Skeletal muscle tissue (tissue), 3 donors: ENCODE measurements at regions not wholly inside any gene's neighbourhood (a gene's known extent, or its start where the extent isn't known, plus 50 kb on each side); places are given as distances from the start of the nearest gene placed in this dataset.

ENCODE experiments used
- H3K27ac ChIP-seq: one replicate; pipeline ENCODE4 v1.7.0; 2013; ENCODE audit warnings: mild to moderate bottlenecking, low read depth, low read length, inconsistent platforms
- H3K27me3 ChIP-seq, 3 donors: one replicate each; pipeline ENCODE4 v1.7.0; 2013; ENCODE audit warnings: low read length in 3 of 3; ENCODE audit not compliant: control insufficient read depth in 3 of 3, insufficient read depth in 3 of 3
- H3K36me3 ChIP-seq, 3 donors: one replicate each; pipeline ENCODE4 v1.7.0; 2013; ENCODE audit warnings: low read length in 3 of 3; ENCODE audit not compliant: control insufficient read depth in 3 of 3, insufficient read depth in 3 of 3
- H3K4me1 ChIP-seq, 3 donors: one replicate each; pipeline ENCODE4 v1.7.0; 2013; ENCODE audit warnings: low read length in 3 of 3, mild to moderate bottlenecking in 3 of 3; ENCODE audit not compliant: control insufficient read depth in 3 of 3, insufficient read depth in 3 of 3
- H3K4me3 ChIP-seq, 3 donors: one replicate each; pipeline ENCODE4 v1.7.0; 2013; ENCODE audit warnings: low read length in 3 of 3
- H3K9ac ChIP-seq, 3 donors: one replicate each; pipeline ENCODE4 v1.7.0; 2013; ENCODE audit warnings: low read length in 3 of 3, mild to moderate bottlenecking in 3 of 3, moderate library complexity in 2 of 3, low read depth in 1 of 3
- H3K9me3 ChIP-seq, 3 donors: one replicate each; pipeline ENCODE4 v1.7.0; 2013; ENCODE audit warnings: low read length in 3 of 3; ENCODE audit not compliant: control insufficient read depth in 3 of 3
- donor health status: Osteomylitis.

GRCh38 chr6:103629613-103630012, 1230.1 kb downstream of the HACE1 start:
- H3K4me1 ChIP-seq, result no peaks in the 10 kb centered on the region

GRCh38 chr6:103617642-103618041, 1242.1 kb downstream of the HACE1 start:
- Histone ChIP-seq H3K4me1 (no peaks in the 10 kb centered on the region), H3K9me3 (peaks cover 0 to 2% (median 0%) of the 10 kb centered on the region in 3 donors), H3K27ac (no peak overlapping the region), H3K27me3 (no peaks in the 10 kb centered on the region), H3K4me3 (no peak overlapping the region), H3K36me3 (no peaks in the 10 kb centered on the region), H3K9ac (no peak overlapping the region)

More at GRCh38 chr6:103629613-103630012, 1230.1 kb downstream of the HACE1 start:
- H3K27me3 ChIP-seq, result no peaks in the 10 kb centered on the region
- no peak overlapping the region for H3K4me3 ChIP-seq
- no peaks in the 10 kb centered on the region for H3K36me3 ChIP-seq
- H3K9me3 ChIP-seq, result no peaks in the 10 kb centered on the region
- H3K27ac ChIP-seq, result no peak overlapping the region
- H3K9ac ChIP-seq, result no peak overlapping the region

GRCh38 chr6:103587722-103588121, 1272.0 kb downstream of the HACE1 start:
- Histone ChIP-seq H3K9ac (no peak overlapping the region), H3K4me3 (no peak overlapping the region), H3K4me1 (no peaks in the 10 kb centered on the region), H3K9me3 (no peaks in the 10 kb centered on the region), H3K27ac (no peak overlapping the region), H3K27me3 (no peaks in the 10 kb centered on the region), H3K36me3 (no peaks in the 10 kb centered on the region)

GRCh38 chr6:103578115-103578514, 1281.6 kb downstream of the HACE1 start:
- Histone ChIP-seq H3K27me3 (no peaks in the 10 kb centered on the region), H3K9me3 (no peaks in the 10 kb centered on the region), H3K4me3 (no peak overlapping the region), H3K9ac (no peak overlapping the region), H3K27ac (no peak overlapping the region), H3K36me3 (no peaks in the 10 kb centered on the region), H3K4me1 (no peaks in the 10 kb centered on the region)

- H3K4me3 ChIP-seq, result no peak overlapping the region
- H3K36me3 ChIP-seq, result no peaks in the 10 kb centered on the region
- no peak overlapping the region for H3K9ac ChIP-seq
- H3K4me1 ChIP-seq, result no peaks in the 10 kb centered on the region
- no peaks in the 10 kb centered on the region for H3K9me3 ChIP-seq
- H3K27me3 ChIP-seq, result no peaks in the 10 kb centered on the region
- H3K27ac ChIP-seq, result no peak overlapping the region
Observed at GRCh38 chr6:103570431-103570830, 1289.3 kb downstream of the HACE1 start.

- H3K27me3 ChIP-seq, result no peaks in the 10 kb centered on the region
- H3K27ac ChIP-seq, result no peak overlapping the region
- H3K9me3 ChIP-seq, result no peaks in the 10 kb centered on the region
- H3K36me3 ChIP-seq, result no peaks in the 10 kb centered on the region
- no peaks in the 10 kb centered on the region for H3K4me1 ChIP-seq
- H3K9ac ChIP-seq, result no peak overlapping the region
- no peak overlapping the region for H3K4me3 ChIP-seq
Observed at GRCh38 chr6:103554911-103555310, 1304.8 kb downstream of the HACE1 start.

- no peak overlapping the region for H3K4me3 ChIP-seq
- no peak overlapping the region for H3K9ac ChIP-seq
- H3K27me3 ChIP-seq, result no peaks in the 10 kb centered on the region
- H3K36me3 ChIP-seq, result no peaks in the 10 kb centered on the region
- no peaks in the 10 kb centered on the region for H3K4me1 ChIP-seq
- H3K9me3 ChIP-seq, result no peaks in the 10 kb centered on the region
- no peak overlapping the region for H3K27ac ChIP-seq
Observed at GRCh38 chr6:103538381-103538780, 1321.3 kb downstream of the HACE1 start.

GRCh38 chr6:103534814-103535213, 1324.9 kb downstream of the HACE1 start:
- Histone ChIP-seq H3K27me3 (no peaks in the 10 kb centered on the region), H3K9me3 (no peaks in the 10 kb centered on the region), H3K4me3 (no peak overlapping the region), H3K27ac (no peak overlapping the region), H3K9ac (no peak overlapping the region), H3K36me3 (no peaks in the 10 kb centered on the region), H3K4me1 (no peaks in the 10 kb centered on the region)

- Histone ChIP-seq H3K27me3 (no peaks in the 10 kb centered on the region), H3K4me1 (no peaks in the 10 kb centered on the region), H3K9ac (no peak overlapping the region), H3K36me3 (no peaks in the 10 kb centered on the region), H3K9me3 (no peaks in the 10 kb centered on the region), H3K4me3 (no peak overlapping the region), H3K27ac (no peak overlapping the region)
Observed at GRCh38 chr6:103534095-103534494, 1325.6 kb downstream of the HACE1 start.

- Histone ChIP-seq H3K4me1 (no peaks in the 10 kb centered on the region), H3K27me3 (no peaks in the 10 kb centered on the region), H3K9me3 (no peaks in the 10 kb centered on the region), H3K4me3 (no peak overlapping the region), H3K27ac (no peak overlapping the region), H3K9ac (no peak overlapping the region), H3K36me3 (no peaks in the 10 kb centered on the region)
Observed at GRCh38 chr6:103522045-103522444, 1337.7 kb downstream of the HACE1 start.

- H3K9me3 ChIP-seq, result no peaks in the 10 kb centered on the region
- no peaks in the 10 kb centered on the region for H3K27me3 ChIP-seq
- H3K4me1 ChIP-seq, result no peaks in the 10 kb centered on the region
- no peak overlapping the region for H3K4me3 ChIP-seq
- no peaks in the 10 kb centered on the region for H3K36me3 ChIP-seq
- no peak overlapping the region for H3K27ac ChIP-seq
- H3K9ac ChIP-seq, result no peak overlapping the region
Observed at GRCh38 chr6:103516336-103516735, 1343.4 kb downstream of the HACE1 start.
